ENCODE measurements at regions not wholly inside any gene's neighbourhood (a gene's known extent, or its start where the extent isn't known, plus 50 kb on each side); places are given as distances from the start of the nearest gene placed in this dataset.

DNA sequence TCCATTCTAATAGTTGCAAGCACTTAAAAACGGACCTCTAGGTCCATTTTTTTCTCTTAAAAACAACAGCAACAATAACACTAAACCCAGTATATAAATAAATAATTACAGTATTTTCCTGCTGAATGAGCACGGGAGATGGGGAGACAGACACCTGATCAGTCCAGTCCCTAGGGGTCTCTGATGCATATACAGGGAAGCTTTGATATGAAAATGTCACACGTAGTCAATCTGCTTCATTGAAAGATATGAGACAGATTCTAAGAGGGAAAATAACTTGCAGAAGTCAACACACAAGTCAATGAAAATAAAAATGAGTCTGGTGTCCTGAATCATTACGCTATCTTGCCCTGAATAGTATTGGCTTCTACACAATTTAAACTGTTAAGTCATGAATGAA, 523.3 kb upstream of the SLC8A1 start:
- TF ChIP-seq EHMT2 (IDR thresholded peaks at IDR 0.05; ENCODE audit: low read depth): no peak
- TF ChIP-seq, protein P1, sequence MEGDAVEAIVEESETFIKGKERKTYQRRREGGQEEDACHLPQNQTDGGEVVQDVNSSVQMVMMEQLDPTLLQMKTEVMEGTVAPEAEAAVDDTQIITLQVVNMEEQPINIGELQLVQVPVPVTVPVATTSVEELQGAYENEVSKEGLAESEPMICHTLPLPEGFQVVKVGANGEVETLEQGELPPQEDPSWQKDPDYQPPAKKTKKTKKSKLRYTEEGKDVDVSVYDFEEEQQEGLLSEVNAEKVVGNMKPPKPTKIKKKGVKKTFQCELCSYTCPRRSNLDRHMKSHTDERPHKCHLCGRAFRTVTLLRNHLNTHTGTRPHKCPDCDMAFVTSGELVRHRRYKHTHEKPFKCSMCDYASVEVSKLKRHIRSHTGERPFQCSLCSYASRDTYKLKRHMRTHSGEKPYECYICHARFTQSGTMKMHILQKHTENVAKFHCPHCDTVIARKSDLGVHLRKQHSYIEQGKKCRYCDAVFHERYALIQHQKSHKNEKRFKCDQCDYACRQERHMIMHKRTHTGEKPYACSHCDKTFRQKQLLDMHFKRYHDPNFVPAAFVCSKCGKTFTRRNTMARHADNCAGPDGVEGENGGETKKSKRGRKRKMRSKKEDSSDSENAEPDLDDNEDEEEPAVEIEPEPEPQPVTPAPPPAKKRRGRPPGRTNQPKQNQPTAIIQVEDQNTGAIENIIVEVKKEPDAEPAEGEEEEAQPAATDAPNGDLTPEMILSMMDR (IDR thresholded peaks at IDR 0.05): no peak
- TF ChIP-seq, protein P2, sequence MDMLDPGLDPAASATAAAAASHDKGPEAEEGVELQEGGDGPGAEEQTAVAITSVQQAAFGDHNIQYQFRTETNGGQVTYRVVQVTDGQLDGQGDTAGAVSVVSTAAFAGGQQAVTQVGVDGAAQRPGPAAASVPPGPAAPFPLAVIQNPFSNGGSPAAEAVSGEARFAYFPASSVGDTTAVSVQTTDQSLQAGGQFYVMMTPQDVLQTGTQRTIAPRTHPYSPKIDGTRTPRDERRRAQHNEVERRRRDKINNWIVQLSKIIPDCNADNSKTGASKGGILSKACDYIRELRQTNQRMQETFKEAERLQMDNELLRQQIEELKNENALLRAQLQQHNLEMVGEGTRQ (IDR thresholded peaks at IDR 0.05): no peak
- no peak for TF ChIP-seq RFX5 (IDR thresholded peaks at IDR 0.05)
- TF ChIP-seq, protein P3, sequence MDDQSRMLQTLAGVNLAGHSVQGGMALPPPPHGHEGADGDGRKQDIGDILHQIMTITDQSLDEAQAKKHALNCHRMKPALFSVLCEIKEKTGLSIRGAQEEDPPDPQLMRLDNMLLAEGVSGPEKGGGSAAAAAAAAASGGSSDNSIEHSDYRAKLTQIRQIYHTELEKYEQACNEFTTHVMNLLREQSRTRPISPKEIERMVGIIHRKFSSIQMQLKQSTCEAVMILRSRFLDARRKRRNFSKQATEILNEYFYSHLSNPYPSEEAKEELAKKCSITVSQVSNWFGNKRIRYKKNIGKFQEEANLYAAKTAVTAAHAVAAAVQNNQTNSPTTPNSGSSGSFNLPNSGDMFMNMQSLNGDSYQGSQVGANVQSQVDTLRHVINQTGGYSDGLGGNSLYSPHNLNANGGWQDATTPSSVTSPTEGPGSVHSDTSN (IDR thresholded peaks at IDR 0.05): no peak
- no peak for TF ChIP-seq ZC3H11A (IDR thresholded peaks at IDR 0.05)
- TF ChIP-seq, protein P4, sequence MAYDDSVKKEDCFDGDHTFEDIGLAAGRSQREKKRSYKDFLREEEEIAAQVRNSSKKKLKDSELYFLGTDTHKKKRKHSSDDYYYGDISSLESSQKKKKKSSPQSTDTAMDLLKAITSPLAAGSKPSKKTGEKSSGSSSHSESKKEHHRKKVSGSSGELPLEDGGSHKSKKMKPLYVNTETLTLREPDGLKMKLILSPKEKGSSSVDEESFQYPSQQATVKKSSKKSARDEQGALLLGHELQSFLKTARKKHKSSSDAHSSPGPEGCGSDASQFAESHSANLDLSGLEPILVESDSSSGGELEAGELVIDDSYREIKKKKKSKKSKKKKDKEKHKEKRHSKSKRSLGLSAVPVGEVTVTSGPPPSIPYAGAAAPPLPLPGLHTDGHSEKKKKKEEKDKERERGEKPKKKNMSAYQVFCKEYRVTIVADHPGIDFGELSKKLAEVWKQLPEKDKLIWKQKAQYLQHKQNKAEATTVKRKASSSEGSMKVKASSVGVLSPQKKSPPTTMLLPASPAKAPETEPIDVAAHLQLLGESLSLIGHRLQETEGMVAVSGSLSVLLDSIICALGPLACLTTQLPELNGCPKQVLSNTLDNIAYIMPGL (CRISPR knock-in tag; IDR thresholded peaks at IDR 0.05; ENCODE audit: borderline replicate concordance): no peak
- TF ChIP-seq, protein P5, sequence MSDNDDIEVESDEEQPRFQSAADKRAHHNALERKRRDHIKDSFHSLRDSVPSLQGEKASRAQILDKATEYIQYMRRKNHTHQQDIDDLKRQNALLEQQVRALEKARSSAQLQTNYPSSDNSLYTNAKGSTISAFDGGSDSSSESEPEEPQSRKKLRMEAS (IDR thresholded peaks at IDR 0.05): no peak
- no peak for TF ChIP-seq CBX2 (IDR thresholded peaks at IDR 0.05; ENCODE audit: borderline replicate concordance, low read depth)

Measured in A549 (cell line).